ENCODE measurements at regions not wholly inside any gene's neighbourhood (a gene's known extent, or its start where the extent isn't known, plus 50 kb on each side); places are given as distances from the start of the nearest gene placed in this dataset.
"Not testable (repeated sequence)": the region's sequence is repeated elsewhere in the genome, so short reads cannot be mapped to it uniquely, and the experiment has no call there.

- DNase-seq (ENCODE audit: low read depth in 2 of 2) = no peak
Observed at GRCh38 chr14:76264384-76264783, 111.6 kb upstream of the ESRRB start.

DNA sequence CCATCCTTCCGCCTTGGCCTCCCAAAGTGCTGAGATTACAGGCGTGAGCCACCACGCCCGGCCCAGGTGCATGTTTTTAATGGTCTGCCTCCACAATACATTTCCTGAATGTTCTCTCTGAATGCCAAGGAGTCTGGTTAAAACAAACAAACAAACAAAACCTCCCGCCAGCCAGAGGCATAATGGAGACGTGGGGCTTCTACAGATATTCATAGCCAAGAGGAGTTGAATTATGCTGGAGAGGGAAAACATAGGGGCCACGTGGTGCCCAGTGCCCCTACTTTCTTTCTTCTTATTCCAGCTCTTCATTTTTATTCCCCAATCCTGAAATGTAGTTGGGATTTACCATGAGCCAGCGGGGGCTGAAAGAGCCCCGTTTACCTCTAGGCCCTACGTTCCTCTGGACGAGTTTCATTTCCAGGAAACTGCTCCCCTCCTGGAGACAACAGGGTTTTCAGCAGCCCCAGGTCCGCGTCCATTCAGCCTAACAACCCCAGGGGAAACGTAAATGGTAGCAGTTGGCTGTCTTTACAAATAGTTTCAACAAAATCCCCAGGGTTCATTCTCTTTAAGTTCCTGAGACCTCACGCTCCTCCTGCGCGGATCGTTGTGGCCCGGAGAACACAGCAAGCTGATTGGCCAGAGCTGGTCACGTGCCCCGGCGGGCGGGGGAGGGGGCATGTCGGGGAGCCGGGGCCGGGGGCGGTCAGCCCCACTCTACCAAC lies 108.5 kb upstream of the ESRRB start:
- peak in 1 of 2 donors; percentile 3 for DNase-seq (ENCODE audit: low read depth in 2 of 2)

DNA sequence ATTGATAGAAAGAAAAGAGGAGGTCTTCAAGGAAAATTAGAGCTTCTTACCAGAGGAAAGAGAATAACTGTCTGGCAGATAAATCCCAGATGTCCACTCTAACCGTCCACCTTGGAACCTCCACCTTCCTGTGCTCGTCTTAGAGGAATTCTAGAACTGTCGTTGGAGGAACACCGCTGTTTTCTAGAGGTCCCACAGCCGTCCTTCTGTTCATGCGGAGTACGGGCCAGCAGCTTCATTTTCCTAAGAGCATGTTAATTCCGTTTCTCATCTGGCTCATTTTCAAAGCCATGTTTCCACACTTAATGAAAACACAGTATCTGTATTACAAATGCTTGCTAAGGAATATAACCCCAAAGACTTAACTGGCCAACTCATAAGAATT lies 107.9 kb upstream of the ESRRB start:
- DNase-seq (ENCODE audit: low read depth in 2 of 2) = no peak

- DNase-seq (ENCODE audit: low read depth in 2 of 2) = no peak
Observed at GRCh38 chr14:76268700-76269099, 107.2 kb upstream of the ESRRB start.

DNA sequence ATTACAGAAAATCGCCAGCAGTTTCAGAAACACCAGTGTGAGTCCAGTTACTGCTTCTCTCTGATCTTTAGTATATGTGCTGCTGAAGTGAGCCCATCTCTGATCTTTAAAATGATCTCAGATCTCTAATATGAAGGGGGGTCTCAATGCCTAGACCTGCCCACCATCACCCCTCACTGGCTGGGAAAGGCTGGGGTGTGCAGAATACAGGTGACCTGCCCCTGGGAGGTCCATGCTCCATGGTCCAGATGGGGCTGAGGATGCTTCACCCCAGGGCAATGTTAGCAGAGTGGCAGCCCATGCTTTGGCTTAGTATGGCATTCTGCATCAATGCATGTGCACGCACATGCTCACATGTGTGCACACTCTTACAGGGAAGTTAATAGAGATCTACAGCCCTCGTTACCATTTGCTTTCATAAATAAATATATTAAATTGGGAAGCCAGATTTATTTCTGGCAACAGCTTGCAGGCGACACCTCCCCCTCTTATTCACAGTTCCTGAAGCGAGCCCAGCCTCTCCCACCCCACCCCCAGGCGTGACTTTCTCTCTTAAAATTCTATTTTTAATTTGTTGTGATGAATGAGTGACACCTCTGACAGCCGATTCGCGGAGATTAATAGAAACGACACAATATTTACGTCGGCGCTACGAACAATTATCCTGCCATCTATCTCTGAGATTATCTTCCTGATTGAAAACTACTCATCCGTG lies 104.7 kb upstream of the ESRRB start:
- DNase-seq (ENCODE audit: low read depth in 2 of 2) = no peak

DNA sequence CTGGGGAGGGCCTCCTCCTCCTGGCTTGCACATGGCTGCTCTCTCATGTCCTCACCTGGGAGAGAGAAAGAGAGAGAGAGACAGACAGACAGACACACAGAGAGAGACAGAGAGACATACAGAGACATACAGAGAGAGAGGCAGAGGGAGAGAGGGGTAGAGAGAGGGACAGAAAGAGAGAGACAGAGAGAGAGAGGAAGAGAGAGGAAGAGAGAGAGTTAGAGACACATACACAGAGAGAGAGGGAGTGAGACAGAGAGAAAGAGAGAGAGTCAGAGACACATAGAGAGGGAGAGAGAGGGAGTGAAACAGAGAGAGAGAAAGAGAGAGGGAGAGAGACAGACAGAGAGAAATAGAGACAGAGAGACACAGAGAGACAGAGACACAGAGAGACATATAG lies 103.6 kb upstream of the ESRRB start:
- no peak for DNase-seq (ENCODE audit: low read depth in 2 of 2)

DNA sequence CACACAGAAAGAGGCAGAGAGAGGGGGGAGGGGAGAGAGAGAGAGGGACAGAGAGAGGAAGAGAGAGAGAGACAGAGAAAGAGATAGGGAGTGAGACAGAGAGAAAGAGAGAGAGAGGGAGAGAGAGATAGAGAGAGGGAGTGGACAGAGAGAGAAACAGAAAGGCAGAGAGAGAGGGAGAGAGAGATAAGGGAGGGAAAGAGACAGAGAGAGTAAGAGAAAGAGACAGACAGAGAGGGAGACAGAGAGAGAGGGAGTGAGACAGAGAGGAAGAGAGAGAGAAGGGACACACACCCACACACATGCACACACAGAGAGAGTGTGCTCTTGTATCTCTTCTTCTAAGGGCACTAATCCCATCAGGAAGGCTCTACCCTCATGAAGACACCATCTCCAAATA lies 103.2 kb upstream of the ESRRB start:
- DNase-seq (ENCODE audit: low read depth in 2 of 2) = no peak

DNA sequence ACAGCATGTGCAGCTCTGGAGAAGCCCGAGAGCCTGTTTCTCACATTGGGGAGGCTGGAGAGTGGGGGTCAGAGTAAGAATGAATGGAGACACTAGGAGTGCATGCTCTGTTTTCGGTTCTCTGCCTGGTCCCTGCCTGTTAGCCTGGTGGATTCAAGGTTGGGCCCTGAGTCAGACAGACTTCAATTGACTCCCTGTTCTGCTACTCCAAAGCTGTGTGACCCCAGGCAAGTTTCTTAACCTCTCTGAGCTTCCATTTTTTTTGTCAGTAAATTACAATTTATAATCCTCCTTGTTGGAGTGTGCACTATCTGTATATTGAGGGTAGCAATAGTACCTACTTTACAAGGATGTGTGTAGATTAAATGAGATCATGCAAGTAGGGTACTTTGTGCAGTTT lies 102.6 kb upstream of the ESRRB start:
- no peak for DNase-seq (ENCODE audit: low read depth in 2 of 2)

- no peak for DNase-seq (ENCODE audit: low read depth in 2 of 2)
Observed at GRCh38 chr14:76274324-76274723, 101.6 kb upstream of the ESRRB start.

GRCh38 chr14:76277586-76278130 lies 98.3 kb upstream of the ESRRB start:
- no peak for DNase-seq (ENCODE audit: low read depth in 2 of 2)

GRCh38 chr14:76280221-76280620 lies 95.7 kb upstream of the ESRRB start:
- DNase-seq (ENCODE audit: low read depth in 2 of 2) = no peak

GRCh38 chr14:76282581-76282980 lies 93.4 kb upstream of the ESRRB start:
- DNase-seq (ENCODE audit: low read depth in 2 of 2) = no peak

GRCh38 chr14:76287063-76287462 lies 88.9 kb upstream of the ESRRB start:
- no peak for DNase-seq (ENCODE audit: low read depth in 2 of 2)

DNA sequence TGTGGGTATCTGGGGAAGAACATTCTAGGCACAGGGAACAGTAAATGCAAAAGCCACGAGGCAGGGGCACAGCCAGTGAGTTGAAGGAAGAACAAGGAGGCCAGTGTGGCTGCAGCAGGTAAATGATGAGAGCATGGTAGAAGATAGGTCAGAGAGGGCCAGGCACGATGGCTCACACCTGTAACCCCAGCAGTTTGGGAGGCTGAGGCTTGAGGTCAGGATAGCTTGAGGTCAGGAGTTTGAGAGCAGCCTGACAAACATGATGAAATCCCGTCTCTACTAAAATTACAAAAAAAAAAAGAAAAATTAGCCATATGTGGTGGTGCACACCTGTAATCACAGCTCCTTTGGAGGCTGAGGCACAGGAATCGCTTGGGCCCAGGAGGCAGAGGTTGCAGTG lies 86.7 kb upstream of the ESRRB start:
- DNase-seq (ENCODE audit: low read depth in 2 of 2) = no peak

GRCh38 chr14:76292561-76292960 lies 83.4 kb upstream of the ESRRB start:
- DNase-seq (ENCODE audit: low read depth in 2 of 2) = no peak

DNA sequence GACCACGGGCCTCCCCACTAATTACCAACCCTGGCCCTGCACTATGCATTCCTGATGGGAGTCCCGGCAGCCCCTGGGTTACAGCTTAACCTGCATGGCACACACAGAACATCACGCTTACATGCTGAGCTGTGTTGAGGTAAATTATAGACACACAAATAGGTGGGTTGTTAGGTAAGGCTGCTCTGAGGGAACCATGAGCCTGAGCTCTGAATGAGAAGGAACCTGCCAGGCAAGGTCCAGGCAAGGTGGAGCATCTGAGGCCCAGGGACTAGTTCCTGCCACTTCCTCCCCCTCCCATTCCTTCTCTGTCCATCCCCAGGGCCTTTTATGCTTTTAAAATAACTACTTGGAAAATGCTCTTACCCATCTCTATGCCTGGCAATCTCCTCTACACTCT lies 82.7 kb upstream of the ESRRB start:
- no peak for DNase-seq (ENCODE audit: low read depth in 2 of 2)

DNA sequence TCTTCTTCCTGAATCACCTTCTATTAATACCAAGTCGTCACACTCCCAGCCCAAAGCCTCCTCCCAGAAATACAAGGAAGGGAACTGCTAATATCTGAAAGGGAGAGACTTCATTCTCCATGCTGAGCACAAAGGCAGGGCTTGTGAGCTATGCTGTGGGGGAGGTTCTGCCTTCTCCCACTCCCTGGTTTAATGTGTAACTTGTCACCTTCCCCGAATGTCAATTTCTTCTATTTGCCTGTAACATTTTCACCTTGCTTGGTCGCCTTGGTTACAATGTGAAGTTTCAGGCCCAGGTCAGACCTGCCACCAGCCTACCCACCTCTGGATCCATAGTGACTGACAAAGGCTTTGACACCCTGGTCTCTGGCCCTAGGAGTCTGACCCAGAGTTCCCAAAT lies 82.0 kb upstream of the ESRRB start:
- DNase-seq (ENCODE audit: low read depth in 2 of 2) = no peak

- DNase-seq (ENCODE audit: low read depth in 2 of 2) = no peak
Observed at GRCh38 chr14:76294876-76295275, 81.1 kb upstream of the ESRRB start.

- no peak for DNase-seq (ENCODE audit: low read depth in 2 of 2)
Observed at GRCh38 chr14:76298896-76299295, 77.0 kb upstream of the ESRRB start.

DNA sequence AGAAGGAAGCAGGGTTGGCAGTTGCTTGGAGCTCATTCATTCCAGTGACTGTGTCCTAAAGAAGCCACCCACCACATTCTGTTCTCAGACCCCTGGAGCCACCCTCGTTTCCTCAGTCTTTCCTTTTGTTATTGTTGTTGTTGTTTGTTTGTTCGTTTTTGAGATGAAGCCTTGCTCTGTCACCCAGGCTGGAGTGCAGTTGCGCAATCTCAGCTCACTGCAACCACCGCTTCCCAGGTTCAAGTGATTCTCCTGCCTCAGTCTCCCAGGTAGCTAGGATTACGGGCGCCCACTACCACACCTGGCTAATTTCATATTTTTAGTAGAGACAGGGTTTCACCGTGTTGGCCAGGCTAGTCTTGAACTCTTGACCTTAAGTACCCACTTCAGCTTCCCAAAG lies 72.7 kb upstream of the ESRRB start:
- DNase-seq (ENCODE audit: low read depth in 2 of 2) = not testable (repeated sequence)

- DNase-seq (ENCODE audit: low read depth in 2 of 2) = no peak
Observed at GRCh38 chr14:76304536-76305267, 71.2 kb upstream of the ESRRB start.

DNA sequence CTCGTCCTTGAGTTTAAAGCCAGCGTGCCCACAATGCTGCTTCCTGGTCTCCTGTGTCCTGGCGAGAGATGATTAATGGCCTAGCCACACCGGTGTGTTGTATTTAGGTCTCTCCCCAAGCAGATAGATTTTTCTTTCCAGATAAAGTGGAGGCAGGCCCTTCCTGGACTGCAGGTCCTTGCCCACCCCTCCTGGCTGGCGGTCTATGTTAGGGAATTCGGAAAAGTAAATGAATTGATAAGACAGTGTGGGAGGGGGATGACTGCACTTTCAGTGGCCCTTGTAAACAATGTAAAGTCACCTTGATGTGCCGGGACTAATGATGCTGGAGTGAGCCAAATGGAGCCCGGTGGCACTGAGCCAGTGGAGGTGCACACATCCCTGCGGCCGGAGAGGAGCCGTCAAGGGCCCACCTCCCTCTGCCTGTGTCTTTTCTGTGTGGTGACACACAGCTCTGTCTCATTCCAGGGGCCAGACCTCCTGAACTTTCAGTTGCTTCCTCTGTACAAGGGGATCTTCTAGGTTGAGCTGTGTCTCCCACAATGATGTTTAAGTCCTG lies 70.6 kb upstream of the ESRRB start:
- DNase-seq (ENCODE audit: low read depth in 2 of 2) = no peak

All from stimulated activated CD4-positive, alpha-beta T cell treated with anti-CD3 and anti-CD28 coated beads, Interleukin-1b, Interleukin-23, amount 100 ng/mL, for 4 hours (primary cell).